MM.1S (cell line): ENCODE measurements at regions not wholly inside any gene's neighbourhood (a gene's known extent, or its start where the extent isn't known, plus 50 kb on each side); places are given as distances from the start of the nearest gene placed in this dataset.

ENCODE experiments used
- EZH2phosphoT487 ChIP-seq: fragments of 300-600 bp; sonication (generic); IDR thresholded peaks from 2 replicates; pipeline ENCODE4 v1.6.1; 2018; ENCODE audit warnings: antibody characterized with exemption, low read length
- TF ChIP-seq, protein P1 (sequence below): fragments of 300-600 bp; sonication (generic); IDR thresholded peaks from 2 replicates; pipeline ENCODE4 v1.5.1; 2016; ENCODE audit warnings: antibody characterized with exemption, low read length, mixed read lengths

GRCh38 chr20:4550740-4551139, 135.5 kb upstream of the PRNP start:
- TF ChIP-seq EZH2phosphoT487: no peak
- TF ChIP-seq, protein P1, sequence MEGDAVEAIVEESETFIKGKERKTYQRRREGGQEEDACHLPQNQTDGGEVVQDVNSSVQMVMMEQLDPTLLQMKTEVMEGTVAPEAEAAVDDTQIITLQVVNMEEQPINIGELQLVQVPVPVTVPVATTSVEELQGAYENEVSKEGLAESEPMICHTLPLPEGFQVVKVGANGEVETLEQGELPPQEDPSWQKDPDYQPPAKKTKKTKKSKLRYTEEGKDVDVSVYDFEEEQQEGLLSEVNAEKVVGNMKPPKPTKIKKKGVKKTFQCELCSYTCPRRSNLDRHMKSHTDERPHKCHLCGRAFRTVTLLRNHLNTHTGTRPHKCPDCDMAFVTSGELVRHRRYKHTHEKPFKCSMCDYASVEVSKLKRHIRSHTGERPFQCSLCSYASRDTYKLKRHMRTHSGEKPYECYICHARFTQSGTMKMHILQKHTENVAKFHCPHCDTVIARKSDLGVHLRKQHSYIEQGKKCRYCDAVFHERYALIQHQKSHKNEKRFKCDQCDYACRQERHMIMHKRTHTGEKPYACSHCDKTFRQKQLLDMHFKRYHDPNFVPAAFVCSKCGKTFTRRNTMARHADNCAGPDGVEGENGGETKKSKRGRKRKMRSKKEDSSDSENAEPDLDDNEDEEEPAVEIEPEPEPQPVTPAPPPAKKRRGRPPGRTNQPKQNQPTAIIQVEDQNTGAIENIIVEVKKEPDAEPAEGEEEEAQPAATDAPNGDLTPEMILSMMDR: no peak
